GM21717 (cell line): ENCODE measurements at regions not wholly inside any gene's neighbourhood (a gene's known extent, or its start where the extent isn't known, plus 50 kb on each side); places are given as distances from the start of the nearest gene placed in this dataset.

ENCODE experiments used
- ATAC-seq: cut with Tn5 transposase; IDR thresholded peaks from one replicate; pipeline ENCODE4 v1.9.1; 2021; ENCODE audit warnings: mild to moderate bottlenecking, moderate library complexity; ENCODE audit not compliant: unreplicated experiment

- no peak for ATAC-seq
Observed at GRCh38 chr6:121810158-121811032, 374.9 kb downstream of the GJA1 start.

- ATAC-seq: no peak
Observed at GRCh38 chr6:121811106-121811505, 375.7 kb downstream of the GJA1 start.

DNA sequence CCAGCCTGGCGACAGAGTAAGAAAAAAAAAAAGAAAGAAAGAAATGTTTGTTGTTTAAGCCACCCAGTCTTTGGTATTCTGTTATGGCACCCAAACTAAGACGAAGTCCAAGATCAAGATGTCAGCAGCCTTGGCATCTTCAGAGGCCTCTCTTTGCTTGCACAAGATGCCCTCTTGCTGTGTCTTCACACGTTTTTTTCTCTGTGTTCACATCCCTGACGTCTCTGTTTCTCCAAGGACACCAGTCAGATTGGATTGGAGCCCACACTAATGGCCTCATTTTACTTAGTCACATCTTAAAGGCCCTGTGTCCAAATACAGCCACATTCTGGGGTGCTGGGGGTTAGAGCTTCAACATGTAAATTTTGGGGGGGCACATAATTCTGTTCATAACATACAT is 380.9 kb downstream of the GJA1 start:
- no peak for ATAC-seq

DNA sequence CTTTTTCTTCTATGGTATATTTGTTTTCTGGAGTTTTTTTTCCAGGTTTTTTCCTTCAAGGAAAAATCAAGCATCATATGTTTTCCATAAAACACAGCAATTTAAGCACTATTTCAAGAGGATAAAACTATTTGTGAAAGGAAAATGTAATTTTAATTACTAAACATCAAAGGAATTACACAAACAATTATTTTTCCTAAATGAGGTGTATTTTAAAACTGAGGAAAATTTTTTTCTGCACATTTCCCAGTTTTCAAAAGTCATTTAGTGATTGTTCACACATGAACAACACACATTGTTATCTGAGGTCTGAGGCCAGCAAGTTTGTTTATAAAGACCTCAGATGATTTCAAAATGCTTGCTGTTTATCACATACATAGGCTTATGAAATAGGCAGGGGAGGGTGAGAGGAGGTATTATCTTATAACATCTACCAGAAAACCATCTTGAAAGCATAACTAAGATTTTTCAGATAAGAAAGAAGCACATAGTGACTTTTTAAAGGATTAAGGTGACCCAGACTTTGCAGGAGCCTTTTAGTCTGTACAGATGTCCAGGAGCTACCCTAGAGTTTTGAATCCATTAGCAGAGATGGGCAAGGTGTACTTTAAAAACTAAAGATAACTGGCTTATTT is 381.6 kb downstream of the GJA1 start:
- no peak for ATAC-seq

GRCh38 chr6:121823437-121823851 is 388.0 kb downstream of the GJA1 start:
- no peak for ATAC-seq

- no peak for ATAC-seq
Observed at GRCh38 chr6:121826156-121826810, 390.8 kb downstream of the GJA1 start.

GRCh38 chr6:121828146-121828886 is 392.9 kb downstream of the GJA1 start:
- ATAC-seq: no peak

- no peak for ATAC-seq
Observed at GRCh38 chr6:121830736-121831135, 395.3 kb downstream of the GJA1 start.

DNA sequence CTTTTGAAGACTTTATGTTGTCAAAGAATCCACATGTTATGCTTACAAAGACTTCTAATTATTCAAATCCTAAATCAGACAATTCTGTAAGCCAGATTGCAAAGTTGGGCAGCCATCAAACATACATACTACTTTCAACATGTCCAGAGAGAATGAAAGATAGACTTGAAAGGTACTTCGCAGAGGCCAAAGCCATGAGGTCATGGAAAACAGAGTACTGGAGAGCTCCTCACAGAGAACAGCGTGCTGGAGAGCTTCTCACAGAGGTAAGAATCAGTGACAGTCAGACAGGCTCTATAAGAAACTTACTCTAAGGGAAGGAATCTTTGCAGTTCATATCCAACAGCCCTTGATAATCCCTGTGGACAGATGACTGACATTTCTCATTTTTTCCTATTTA is 400.2 kb downstream of the GJA1 start:
- ATAC-seq: no peak

- ATAC-seq: no peak
Observed at GRCh38 chr6:121837545-121838229, 402.2 kb downstream of the GJA1 start.

GRCh38 chr6:121838842-121839241 is 403.4 kb downstream of the GJA1 start:
- ATAC-seq: no peak

DNA sequence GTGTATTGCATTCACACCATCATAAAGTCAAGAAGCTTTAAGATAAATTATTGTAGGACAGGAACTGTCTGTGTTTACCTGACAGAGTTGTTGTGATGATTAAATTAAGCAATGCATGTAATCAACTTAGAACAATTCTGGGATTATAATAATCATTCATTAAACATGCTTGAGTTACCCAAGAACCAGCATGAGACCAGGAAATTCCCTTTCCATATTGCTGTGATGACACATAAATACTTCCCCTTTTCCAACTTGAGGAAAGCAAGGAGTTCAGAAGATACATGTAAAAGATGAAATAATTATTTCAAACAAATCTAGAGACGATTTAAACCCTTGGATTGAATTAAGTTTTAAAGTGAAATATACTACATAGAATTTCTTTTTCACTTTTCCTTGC is 404.4 kb downstream of the GJA1 start:
- ATAC-seq: no peak

DNA sequence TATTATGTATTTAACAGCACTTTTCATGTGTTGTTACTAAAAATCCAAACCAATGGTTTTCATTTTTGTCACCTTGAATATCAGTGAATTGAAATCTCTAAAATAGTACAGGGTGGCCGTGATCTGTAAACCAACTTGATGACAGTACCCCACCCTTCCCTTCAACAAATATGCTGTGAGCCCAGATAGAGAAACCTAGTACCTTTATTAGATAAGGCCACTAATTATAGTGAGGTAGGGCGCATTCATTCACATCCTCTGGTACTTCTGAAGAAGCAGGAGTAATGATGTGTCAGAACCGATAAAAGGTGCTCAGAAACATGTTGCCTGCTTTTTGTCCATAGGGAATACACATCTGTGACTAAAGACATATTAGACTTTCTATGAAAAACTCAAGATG is 409.5 kb downstream of the GJA1 start:
- ATAC-seq: no peak

GRCh38 chr6:121847806-121848522 is 412.5 kb downstream of the GJA1 start:
- no peak for ATAC-seq

- ATAC-seq: no peak
Observed at GRCh38 chr6:121848523-121849255, 413.2 kb downstream of the GJA1 start.

DNA sequence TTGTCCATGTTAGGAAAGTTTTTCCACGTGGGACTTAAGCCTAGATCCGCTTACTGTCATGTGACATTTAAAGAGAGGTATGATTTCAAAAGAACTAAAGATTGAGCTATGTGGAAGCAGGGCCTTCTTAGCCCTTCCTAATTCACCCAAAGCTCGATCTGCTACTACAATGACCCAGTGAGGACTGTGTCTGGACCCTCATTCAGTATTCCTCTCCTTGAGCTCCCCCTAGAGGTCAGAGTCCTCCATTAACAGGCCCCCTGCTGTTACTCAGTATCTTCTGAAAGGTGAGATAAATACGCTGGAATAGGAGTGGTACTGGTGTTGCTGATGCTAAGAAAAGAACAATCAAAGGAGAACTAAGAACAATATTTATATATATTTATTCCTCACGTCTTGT is 414.0 kb downstream of the GJA1 start:
- ATAC-seq: peak; percentile 88

- ATAC-seq: no peak
Observed at GRCh38 chr6:121851056-121851455, 415.6 kb downstream of the GJA1 start.

DNA sequence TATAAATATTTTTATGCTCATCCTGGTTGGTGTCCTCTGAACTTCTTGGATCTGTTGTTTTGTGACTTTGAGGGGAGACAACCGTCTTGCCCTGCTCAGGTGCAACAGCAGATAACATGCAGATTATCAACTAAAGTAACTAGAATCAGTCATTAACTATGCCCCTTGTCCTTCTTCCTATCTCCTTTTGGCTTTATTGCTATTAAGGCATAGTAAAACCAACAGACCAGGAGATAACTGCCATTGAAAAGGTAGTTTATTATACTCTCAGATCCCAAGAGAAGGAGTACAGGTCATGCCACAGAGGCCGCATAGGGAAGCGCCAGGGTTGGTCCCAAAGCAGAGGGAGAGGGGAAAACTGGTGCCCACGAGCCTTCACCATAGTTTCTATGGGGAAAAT is 418.2 kb downstream of the GJA1 start:
- no peak for ATAC-seq

DNA sequence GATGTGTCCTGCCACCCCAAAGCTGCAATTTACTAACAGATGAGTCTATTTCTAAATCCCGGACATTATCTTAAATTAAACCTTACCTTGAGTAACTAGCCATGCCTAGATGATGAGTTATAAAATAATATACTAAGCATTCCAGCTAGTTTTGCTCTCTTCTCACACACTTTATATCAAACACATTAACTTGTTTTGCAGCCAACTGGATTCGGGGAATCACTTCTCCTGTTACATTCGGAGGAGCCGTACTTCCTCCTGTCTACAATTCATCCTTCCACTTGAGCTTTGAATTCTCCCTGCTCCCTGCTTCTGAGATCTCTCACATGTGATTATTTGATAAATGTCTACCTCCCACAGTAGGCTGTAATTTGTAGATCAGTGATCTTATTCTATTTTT is 420.1 kb downstream of the GJA1 start:
- ATAC-seq: no peak
